ENCODE measurements at regions not wholly inside any gene's neighbourhood (a gene's known extent, or its start where the extent isn't known, plus 50 kb on each side); places are given as distances from the start of the nearest gene placed in this dataset.
"Not testable (repeated sequence)": the region's sequence is repeated elsewhere in the genome, so short reads cannot be mapped to it uniquely, and the experiment has no call there.

DNA sequence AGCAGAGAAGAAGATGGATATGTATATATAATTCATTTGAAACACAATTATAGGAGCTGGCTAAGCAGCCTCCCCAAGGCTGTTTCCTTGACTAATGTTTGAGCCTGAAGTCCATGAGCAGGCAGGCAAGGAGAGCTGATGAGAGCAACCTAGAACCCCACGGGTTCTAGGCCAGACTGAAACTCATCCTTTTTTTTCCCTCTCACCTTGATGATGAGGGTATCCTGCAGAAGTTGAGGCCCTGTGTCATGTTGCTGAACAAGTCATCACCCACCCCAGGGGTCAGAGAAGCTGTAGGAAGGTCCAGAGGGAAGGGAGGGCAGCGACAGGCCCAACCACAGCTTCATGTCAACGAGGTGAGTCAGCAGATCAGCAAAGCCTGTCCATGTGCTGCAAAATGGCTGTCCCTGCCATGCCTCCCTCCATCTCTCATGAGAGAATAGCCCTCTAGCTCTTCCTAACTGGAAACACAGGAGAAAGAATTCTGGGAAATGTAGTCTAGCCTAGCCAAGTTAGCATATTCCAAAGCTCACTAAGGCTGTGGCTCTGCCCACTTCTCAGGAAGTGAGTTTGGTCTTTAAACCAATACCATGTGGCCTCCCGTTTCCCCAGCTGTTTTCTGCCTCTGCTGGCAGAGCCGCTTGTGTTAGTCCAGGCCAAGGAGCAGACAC lies 91.3 kb upstream of the DTNBP1 start:
- peak; percentile 86 for DNase-seq

DNA sequence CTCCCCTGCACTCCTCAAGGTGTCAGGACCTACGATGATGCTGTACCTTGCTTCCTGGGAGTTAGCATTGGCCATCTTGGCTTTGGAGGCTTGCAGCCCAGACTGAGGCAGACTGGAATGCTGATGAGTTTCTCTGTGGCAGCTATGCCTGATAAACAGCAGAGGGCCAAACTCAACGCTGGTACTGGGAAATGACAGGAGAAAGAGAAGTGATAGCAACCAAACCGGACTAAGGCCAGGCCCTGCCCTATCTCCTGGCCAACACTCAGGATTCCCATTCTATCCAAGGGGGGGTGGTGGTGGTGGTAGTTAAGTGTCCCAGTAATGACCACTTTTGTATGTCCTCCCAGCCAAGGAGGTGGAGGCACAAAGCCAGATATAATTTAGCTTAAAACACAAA lies 90.0 kb upstream of the DTNBP1 start:
- DNase-seq, result no peak

DNA sequence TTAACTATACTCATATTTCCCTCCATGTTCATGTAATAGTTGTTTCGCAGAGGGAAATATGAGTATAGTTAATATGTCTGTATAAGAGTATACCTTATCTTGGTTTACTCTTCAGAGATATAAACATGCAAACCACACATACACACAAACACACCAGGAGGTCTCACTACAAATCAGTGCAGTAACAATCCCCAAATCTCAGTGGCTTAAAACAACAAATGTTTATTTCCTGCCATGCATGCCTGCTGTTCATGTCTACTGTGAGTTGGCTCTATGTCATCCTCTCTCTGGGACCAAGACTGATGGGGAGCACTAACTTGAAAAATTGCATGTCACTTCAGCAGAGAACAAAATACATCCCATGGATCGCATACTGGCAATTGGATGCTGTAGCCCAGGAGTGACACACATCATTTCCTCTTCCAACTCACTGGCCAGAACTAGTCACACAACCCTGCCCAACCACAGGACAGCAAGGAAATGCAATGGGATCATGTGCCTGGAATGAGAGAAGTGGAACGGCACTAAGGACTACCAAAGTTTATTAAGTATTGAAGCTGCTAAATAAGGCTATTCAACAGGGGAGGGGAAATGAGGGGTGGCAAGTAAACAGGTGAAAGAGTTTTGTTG lies 89.0 kb upstream of the DTNBP1 start:
- no peak for DNase-seq

DNA sequence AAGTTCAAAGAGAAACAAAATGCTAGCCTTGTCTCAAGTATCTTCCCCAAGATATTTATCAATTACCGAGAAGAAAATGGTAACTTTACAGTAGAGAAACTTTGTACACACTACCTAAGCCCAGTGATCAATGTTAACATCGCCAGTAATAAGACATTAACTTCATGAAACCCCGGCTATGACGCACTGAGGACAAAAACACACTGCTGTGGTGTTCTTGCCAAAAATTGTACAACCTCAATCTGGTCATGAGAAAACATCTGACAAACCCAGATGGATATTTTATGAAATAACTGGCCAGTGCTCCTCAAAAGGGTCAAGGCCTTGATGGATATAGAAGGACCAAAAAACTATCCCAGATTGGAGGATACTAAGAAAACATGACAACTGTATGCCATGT lies 85.5 kb upstream of the DTNBP1 start:
- DNase-seq, result no peak

DNA sequence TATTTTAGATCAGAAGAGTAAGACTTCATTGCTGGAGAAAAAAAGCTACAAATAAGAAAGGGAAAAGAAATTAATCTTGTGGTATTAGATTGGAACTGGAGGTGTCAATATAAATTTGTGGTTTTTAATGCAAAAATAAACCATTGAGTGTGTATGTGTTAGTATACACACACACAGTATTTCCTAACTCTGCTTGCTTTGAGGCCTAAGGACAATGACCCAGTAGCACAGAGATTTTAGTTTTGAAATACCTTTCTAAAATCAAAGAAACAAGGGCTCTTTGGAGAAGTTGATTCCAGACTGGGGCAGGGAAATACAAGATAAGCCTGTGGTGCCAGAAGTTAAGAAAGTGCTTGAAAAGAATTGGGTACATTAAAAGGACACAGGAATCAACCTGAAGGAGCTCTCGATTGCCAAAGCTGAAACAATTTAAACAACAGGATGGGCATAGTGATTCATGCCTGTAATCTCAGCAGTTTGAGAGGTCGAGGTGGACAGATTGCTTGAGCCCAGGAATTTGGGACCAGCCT lies 84.6 kb upstream of the DTNBP1 start:
- DNase-seq, result no peak

DNA sequence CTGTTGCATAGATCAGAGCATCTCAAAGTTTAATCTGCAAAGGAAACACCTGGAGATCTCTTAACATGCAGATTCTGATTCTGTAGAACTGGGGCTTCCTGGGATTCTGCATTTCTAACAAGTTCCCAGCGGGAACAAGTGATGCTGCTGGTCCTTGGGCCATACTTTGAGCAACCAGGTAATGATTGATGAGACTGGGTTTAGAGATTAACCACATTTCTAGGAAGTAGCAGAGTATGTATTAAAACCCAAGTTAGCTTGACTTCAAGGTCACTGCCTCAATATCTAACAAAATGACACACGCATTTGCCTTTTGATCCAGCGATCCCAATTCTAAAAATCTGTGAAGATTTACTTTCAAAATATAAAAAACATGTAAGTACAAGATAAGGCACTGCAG lies 83.0 kb upstream of the DTNBP1 start:
- no peak for DNase-seq

DNA sequence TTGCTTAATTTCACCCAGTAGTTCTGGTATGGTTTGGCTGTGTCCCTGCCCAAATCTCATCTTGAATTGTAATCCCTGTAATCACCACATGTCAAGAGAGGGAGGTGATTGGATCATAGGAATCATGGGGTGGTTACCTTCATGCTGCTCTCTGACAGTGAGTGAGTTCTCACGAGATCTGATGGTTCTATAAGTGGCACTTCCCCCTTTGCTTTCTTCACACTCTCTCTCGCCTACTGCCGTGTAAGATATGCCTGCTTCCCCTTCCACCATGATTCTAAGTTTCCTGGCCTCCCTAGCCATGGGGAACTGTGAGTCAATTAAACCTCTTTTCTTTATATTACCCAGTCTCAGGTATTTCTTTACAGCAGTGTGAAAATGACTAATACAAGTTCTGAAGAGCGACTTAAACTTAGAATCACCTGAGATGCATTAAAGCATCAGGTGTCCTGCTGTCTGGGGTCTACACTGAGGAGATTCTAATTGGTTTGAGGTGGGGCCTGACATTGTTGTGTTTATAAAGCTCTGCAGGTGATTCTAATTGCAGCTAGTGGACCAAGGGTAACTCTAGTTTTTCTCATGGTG lies 82.1 kb upstream of the DTNBP1 start:
- DNase-seq, result no peak

DNA sequence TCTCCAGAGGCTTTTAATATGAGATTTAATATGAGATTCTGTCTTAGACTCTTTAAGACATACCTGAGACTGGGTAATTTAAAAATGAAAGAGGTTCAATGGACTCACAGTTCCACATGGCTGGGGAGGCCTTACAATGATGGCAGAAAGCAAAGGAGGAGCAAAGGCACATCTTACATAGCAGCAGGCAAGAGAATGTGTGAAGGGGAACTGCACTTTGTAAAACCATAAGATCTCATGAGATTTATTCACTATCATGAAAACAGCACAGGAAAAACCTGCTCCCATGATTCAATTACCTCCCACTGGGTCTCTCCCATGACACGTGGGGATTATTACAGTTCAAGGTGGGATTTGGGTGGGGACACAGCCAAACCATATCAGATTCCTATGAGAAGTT lies 79.2 kb upstream of the DTNBP1 start:
- not testable (repeated sequence) for DNase-seq

DNA sequence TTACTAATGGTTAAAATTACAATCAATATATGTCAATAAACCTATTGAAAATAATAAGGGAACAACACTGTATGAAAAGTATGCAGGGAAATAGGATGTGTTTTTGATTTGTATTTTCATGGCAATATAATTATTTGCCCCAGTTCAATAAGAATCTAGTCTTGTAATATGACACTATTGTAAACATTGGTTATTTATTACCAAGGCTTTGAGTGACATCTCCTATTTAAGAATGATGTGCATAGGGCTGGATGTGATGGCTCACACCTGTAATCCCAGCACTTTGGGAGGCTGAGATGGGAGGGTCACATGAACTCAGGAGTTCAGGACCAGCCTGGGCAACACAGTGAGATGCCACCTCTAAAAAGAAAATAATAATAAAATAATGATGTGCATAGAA lies 78.6 kb upstream of the DTNBP1 start:
- no peak for DNase-seq

DNA sequence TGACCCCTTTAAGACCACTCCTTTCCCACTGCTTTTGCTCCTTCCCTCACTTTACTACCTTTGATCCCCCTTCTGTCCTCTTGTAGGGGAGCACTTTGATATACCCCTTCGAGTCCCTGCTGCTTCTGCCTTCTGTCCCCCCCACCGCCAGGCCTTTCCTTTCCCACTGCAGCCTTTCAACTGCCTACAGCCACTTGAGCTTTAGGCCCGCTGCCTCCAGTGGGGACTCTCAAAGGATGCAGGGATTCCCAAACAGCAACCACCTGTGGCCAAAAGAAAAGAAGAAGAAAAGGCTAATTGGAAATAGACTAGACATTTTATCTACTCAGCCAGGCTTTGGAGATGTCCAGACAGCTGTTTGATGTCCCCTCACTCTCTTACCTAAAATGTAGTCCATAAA lies 77.0 kb upstream of the DTNBP1 start:
- DNase-seq, result no peak

DNA sequence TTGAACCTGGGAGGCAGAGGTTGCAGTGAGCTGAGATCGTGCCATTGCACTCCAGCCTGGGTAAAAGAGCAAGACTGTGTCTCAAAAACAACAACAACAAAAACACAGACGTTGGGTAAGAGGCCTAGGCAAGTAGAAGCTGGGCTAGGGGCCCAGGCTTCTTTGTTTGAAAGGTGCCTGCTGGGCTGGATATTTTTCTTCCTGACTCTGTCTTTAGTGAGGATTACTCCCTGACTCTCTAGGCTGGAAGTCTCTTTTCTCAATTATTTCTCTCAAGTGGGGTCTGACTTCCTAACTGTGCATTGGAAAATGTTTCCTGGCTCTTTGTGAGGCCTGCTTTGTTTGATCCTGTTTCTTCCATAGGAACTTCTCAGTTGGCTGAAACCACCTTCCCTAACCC lies 76.5 kb upstream of the DTNBP1 start:
- no peak for DNase-seq

DNA sequence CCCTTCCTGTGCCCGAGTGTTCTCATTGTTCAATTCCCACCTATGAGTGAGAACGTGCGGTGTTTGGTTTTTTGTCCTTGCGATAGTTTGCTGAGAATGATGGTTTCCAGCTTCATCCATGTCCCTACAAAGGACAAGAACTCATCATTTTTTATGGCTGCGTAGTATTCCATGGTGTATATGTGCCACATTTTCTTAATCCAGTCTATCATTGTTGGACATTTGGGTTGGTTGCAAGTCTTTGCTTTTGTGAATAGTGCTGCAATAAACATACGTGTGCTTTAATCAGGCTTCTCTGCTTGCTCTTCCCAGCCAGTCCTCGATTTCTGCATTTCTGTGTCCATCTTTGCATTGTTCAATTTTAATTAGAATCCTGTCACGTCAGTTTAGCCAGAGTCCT lies 75.4 kb upstream of the DTNBP1 start:
- DNase-seq, result not testable (repeated sequence)

DNA sequence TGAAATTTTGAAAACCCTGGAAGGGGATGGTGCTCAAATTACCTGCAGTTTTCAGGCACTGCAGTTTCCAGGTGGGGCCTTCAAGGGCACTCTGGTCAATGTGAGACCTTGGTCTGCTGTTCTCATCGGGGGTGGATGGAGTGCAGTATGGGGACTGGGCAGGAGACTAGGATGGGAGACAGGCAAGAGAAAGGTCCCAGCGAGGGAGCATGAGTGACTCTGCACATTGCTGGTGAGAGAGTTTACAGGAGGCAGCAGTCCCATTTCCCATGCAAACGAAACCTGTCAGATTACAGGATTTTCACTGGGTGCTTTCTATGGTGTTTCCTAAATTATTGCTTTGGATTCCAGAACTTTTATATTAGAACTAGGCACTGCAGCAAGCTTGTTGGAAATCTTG lies 73.5 kb upstream of the DTNBP1 start:
- no peak for DNase-seq

DNA sequence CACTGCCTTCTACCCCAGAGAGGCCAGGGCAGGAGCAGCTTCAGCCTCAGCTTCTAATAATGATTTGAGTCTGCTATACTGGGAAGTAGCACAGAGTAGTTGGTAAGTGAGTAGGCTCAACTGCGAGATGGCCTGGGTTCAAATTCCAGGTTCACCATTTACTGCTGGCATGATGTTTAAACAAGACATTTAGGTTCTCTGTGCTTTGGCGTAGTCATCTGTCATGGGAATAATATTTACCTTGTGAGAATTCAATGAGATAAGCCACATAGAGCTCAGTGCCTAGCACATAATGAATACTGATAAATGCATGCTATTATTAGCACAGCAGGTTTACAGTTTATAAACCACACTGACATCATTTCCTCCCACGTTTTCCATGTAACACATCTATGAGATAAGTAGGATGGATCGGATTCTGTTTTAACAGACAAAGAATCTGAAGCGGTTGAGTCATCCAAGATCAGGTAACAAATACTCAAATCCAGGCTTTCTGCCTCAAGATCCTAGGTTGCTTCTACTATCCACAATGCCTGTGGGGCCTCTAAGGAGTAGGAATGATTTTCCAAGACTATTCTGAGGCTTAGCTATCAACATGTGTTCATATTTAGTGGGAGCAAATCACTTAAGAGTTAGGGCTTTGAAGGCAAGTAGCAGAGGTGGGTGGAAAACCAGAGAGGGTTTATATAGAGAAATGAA lies 72.9 kb upstream of the DTNBP1 start:
- peak; percentile 77 for DNase-seq

DNA sequence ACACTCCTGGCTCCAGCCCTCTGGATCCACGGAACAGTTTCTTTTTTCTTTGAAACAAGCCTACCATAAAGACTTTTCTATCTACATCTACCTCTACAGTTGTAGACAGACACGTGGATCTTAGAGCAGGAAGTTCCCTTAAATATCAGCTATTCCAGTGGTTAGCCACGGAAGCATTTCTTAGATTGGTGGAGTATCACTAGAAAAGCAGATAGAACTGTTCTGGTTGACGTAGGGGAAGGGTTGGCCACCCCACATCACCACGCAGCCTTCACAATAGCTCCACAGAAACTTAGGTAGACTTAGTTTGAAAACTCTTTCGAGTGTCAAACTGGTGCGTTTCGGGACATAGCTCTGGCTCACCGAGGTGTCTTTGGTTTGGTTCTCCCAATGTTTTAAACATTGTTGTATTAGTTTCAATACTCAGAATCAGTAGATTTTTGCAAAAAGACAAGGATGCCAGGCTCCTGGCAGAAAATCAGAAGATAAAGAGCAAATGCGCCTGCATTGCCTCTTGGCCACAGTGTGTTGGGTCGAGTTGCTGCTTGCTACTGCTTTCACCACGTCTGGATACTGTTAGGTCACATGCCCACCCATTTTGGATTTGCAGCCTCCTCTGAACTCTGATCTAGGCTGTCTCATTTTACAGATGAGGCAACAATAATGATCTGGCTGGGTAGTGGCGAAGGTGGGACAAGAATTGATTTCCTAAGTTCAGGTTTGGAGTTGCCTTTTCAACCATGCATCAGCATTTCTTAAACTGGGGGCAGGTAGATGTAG lies 71.5 kb upstream of the DTNBP1 start:
- no peak for DNase-seq

DNA sequence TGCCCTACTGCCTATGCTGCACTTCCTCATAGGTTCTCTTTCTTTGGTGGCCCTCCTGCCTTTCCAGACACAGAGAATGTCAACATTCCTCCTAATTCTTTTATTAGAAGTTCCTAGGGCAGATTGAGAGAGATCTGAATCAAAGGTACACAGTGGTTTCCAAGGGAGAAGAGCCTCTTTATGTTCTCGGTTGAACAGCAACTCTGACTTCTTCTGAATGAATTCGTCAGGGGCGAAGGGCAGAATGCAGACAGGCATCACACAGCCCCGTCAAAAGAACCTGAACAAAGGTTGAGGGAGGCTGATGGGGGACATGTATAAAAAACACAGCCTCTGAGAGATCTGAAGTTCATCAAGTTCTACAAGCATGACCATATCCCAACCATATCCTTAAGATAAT lies 68.1 kb upstream of the DTNBP1 start:
- no peak for DNase-seq

DNA sequence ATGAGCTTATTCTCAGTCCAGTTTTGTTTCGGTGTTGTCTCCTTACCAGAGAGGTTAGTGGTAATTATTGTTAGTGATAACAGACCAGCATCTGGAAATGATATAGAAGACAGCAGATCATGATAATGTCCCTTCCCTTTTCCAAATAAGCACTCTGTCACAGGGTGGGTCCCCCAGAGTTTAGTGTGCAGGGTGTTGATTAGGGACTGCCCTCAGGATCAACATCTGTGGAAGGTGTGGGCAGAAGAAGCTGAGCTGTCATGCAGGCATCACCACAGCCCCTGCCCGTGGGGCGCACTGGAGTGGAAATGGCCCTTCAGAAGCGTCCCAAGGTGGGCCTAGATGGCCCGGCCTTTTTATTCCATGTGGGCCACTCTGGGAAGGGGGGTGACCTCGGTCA lies 67.6 kb upstream of the DTNBP1 start:
- DNase-seq, result no peak

DNA sequence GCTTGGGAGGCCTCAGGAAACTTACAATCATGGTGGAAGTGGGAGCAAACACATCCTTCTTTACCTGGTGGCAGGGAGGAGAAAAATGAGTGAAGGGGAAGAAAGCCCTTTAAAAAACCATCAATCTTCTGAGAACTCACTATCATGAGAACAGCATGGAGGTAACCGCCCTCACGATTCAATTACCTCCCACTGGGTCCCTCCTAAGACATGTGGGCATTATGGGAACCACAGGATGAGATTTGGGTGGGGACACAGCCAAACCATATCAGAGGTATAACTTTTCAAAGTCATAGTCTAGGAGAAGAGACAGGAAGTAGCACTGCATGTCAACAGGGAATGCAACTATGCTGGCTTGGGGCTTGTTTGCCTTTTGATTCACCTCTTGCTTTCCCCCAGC lies 59.9 kb upstream of the DTNBP1 start:
- no peak for DNase-seq

DNA sequence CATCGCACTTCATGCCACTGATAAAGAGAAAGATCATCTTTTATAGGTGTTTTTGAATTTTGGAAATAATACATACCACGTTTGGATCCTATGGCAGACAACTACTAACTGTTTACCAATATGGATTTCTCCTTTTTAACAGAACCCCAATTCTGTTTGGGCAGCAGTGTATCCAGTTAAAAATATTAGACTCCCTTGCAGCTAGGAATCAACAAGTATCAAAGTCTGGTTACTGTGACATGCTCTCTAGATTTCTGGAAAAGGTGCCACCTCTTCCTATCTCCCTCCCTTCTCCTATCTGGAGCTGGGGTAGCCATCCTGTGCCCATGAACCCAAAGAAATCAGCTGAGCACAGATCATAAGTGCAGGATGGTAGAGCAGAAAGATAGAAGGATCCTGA lies 54.1 kb upstream of the DTNBP1 start:
- no peak for DNase-seq

DNA sequence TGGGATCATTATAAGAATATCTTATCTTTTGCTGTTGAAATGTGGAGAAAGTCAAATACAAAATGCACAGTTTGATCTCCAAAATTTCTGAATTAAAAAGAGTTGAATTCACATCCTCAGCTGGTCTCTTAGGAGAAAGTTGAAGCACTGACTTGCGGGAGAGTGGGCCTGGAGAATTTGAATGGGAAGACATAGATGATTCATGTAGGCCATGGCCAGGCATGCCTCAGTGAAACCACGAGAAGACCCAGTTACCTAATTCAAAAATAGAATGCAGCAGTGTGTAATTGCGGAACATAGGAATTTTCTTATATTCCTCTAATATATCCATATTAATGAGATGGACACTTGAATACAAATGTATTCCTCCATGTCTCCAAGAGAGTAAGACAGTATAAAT lies 53.0 kb upstream of the DTNBP1 start:
- peak; percentile 11 for DNase-seq

DNA sequence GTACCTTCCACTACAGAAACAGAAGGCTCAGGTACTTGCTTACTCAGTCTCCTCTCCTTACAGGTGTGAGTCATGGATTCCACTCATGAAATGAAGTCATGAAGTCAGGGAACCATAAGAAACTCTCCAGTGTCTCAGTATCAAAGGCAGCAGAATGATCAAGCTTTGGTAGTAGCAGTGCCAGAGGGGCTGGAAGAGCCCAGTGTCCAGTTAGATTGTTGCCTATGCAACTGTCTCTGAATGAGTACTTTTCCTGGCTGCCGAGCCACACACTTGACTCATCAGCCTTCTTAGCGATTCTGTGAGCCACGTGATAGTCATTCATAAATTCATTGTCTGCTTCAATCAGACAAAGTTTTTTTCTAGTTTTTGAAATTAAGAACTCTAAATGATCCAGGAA lies 52.2 kb upstream of the DTNBP1 start:
- DNase-seq, result peak; percentile 34

DNA sequence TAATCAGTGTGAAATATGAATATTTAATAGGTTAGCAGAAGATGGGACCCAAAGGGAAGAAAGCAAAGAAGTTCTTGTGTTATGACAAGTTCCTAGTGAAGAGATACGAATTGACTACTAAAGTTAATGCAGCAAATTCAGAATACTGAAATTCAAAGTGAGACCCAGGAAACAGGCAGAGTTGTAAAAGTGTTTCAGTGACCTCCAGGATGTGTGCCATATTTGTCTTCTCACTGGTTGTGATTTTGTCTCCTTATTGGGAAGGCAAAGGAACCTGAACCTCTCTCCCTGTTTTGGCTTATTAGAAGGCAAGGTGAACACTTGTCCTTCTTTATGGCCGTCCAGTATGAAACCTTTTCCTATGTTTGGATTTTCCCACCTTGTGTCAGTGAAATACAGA lies 51.8 kb upstream of the DTNBP1 start:
- DNase-seq, result no peak

DNA sequence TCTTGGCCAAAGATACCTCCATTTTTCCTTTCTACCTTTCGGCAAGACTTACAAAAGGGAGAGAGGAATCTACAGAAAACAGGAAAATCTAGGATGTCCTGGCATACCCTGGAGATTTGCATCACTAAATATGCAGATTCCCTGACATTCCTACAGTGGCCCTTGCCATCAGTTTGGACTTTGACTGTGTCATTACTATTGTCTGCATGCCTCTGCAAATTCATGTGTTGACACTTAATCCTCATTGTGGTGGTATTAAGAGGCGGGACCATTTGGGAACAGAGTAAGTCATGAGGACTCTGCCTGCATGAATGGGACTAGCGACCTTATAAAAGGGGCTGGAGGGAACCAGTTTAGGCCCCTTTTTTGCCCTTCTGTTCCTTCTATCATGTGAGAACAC lies 50.5 kb upstream of the DTNBP1 start:
- DNase-seq, result no peak

Data from fibroblast of skin of right biceps (primary cell).